ENCODE measurements at regions not wholly inside any gene's neighbourhood (a gene's known extent, or its start where the extent isn't known, plus 50 kb on each side); places are given as distances from the start of the nearest gene placed in this dataset.
"Not testable (repeated sequence)": the region's sequence is repeated elsewhere in the genome, so short reads cannot be mapped to it uniquely, and the experiment has no call there.

DNA sequence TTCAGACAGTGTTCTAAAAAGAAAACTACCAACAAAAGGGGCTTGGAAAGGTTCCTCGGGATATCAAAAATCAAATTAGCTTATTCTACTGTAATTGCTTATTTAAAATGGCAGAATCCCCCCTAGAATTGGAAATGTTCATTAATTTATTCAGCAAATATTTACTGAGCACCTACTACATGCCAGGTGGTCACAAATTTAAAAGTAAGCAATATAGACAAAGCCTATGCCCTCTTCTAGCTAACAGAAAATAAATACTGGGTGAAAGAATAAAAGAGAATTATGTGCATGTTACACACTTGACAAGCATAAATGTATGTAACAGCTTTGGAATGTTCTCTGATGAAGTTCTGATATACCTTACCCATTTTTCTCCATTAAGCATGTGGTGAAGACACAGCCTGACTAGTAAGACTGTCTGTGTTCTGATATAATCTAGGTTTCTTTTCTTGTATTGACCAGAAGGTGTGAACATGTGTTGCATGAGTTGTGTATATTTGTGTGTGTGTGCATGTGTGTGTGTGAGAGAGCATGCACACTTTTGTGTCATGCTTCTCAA is 606.7 kb upstream of the CITED2 start:
- no peak for ATAC-seq
- intact Hi-C loops (cut with DNase I) = no loop called here
- DNase-seq (ENCODE audit: missing footprints) = no peak

DNA sequence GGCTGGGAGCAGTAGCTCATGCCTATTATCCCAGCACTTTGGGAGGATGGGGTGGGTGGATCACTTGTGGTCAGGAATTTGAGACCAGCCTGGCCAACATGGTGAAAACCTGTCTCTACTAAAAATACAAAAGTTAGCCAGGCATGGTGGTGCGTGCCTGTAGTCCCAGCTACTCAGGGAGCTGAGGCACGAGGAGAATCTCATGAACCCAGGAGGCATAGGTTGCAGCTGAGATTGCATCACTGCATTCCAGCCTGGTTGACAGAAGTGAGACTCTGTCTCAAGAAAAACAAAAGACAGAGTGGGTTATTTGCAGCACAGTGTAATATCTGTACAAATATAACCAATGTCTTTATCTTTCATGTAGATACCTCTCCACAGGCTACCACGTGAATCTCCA is 606.2 kb upstream of the CITED2 start:
- peak; percentile 25 for ATAC-seq
- DNase-seq (ENCODE audit: missing footprints); intact Hi-C loops (cut with DNase I): not testable (repeated sequence)

DNA sequence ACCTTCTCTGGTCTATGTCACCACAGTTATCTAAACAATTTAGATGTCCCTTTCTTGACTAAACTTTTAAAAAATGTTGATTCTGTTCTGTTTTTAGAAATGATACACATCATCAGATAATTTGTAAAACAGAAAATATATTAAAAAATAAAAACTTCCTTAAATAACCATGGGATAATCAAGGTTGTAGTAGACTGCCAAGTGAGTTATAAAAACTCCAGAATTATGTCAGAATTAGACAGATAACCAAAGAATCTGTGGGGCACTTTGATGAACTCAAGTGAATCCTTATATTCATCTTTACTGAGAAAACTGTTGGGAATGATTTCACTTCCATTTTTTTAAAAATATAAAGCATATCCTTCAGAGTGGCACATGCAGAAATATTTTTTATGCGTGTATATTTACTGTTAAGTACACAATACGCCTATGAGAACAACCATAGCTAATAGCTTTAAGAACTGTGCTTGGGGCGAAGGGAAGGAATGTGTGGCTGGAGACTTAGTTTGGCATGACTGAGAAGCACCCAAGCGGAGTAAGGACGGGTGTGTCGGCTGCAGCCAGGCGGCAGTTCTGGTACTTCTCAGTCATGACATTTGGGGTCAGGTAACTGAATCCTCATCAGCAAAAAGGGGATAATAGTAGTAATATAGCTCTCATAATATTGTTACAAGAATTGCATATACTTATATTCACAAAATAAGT is 604.7 kb upstream of the CITED2 start:
- intact Hi-C loops (cut with DNase I) = loop anchor here (2.0 to 5.0 kb wide), 2 partner anchors 97 to 100 kb away; no protein-coding TSS in a partner anchor
- ATAC-seq = peak; percentile 27

DNA sequence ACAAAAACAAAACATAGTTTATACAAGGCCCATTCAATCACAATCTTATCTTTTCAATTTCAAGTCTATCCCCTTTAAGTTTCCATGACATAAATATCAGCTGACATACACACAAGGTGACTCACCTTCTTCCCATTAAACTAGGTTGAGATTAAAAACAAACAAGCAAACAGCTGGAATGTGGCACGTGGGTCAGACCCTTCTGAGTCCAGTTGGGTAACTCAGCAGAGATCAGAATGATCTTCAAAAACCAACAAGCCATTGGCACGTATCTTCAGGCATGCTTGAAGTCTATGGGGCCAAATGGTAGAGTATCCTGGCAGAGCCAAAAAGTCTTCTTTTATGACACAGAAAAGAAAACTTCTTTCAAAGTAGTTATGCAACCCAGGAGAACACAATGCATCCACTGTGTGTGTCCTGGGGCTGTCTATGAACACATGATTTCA is 603.5 kb upstream of the CITED2 start:
- intact Hi-C loops (cut with DNase I) = loop anchor here (2.0 to 5.0 kb wide), 2 partner anchors 96 to 101 kb away; no protein-coding TSS in a partner anchor
- no peak for DNase-seq (ENCODE audit: missing footprints)
- peak; percentile 75 for ATAC-seq

More for the DNA sequence above, 604.7 kb upstream of the CITED2 start:
- DNase-seq (ENCODE audit: missing footprints) = peak; percentile 62

DNA sequence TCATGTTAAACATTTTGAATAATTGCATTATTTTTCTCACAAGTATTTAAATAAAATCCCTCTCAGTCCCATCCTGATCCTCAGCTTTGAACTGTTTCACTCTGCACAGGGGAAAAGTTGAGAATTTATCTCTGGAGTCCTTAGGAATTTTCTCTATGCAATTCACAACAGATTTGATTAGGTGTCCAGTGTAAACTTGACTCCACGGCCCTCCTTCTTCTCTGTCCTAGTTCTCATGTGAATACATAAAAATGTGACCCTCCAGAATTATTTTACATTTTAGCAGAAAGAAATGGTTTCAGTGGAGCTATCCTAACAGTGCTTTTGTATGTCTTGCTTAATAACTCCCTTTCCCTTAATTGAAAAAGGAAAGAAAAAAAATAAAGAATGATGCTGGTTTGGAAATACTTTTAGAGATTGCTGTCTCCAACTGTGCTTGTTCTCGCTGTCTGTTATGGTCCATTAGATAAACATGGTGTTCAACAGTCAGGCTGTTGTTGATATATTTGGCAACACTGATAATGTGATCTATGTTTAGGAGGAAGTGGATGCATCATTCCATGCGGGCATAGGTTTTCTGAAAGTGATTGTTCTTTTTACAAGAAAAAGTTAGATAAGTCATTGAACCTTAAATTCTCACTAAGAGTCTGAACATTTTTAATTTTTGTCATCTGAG is 599.4 kb upstream of the CITED2 start:
- intact Hi-C loops (cut with DNase I) = loop anchor here (5.0 kb wide), 1 partner anchor 462 kb away; no protein-coding TSS in a partner anchor
- DNase-seq (ENCODE audit: missing footprints) (no peak), ATAC-seq (peak; percentile 77)

DNA sequence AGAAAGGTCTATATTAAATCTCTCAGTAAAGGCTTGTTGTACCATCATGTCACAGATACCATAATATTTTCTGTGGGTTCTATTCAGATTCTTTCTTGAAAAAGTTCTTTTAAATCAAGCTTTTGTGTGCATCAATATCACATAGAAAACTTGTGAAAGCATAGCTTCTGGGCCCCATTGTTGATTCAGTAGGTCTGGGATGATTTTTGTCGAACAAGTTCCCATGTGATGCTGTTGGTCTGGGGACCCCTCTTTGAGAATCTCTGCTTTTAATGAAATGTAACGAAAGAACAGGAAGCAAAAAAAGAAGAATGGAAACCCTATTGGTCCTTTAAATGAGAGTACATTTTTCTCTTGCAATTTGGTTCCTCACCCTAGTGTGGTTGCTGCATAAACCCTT is 597.7 kb upstream of the CITED2 start:
- DNase-seq (ENCODE audit: missing footprints) (no peak), ATAC-seq (no peak)
- intact Hi-C loops (cut with DNase I) = loop anchor here (5.0 kb wide), 1 partner anchor 460 kb away; no protein-coding TSS in a partner anchor

DNA sequence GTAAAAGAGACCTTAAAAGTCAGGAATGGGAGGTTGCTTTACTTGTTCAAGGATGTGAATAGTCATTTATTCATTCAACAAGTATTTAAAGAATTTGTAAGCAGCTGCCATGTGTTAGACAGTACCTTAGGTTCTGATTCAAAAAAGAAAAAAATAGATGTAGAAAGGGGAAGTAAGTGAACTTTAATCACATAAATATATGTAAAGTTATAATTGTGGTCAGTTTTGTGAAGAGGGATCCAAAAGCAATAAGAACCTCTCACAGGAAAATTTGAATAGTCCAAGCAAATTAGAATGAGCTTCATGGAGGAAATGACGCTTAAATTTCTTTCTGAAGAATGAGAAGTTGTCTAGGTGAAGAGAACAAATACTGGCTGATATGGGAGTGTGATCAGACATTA is 596.1 kb upstream of the CITED2 start:
- intact Hi-C loops (cut with DNase I) = loop anchor here (5.0 kb wide), 1 partner anchor 458 kb away; no protein-coding TSS in a partner anchor
- no peak for ATAC-seq
- no peak for DNase-seq (ENCODE audit: missing footprints)

DNA sequence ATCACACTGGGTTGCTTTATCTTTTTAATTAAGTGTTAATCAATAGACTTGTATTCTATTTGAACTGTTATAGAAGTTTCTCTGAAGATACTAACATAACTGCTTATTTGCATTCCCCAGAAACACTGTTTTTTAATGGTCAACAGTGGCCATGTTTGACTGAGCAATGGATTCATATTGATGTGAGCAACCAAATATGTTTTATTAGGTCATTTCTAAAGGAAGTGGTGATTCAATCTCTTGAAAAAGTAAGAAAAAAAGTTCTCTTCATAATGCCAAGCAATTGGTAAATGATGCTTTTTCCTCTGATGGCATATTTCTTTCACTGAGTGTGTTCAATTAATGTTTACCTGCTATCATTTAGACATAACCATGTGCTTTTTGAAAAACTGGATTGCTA is 593.0 kb upstream of the CITED2 start:
- ATAC-seq (no peak), DNase-seq (ENCODE audit: missing footprints) (no peak)
- intact Hi-C loops (cut with DNase I) = loop anchor here (10.0 kb wide), 1 partner anchor 467 kb away; no protein-coding TSS in a partner anchor

DNA sequence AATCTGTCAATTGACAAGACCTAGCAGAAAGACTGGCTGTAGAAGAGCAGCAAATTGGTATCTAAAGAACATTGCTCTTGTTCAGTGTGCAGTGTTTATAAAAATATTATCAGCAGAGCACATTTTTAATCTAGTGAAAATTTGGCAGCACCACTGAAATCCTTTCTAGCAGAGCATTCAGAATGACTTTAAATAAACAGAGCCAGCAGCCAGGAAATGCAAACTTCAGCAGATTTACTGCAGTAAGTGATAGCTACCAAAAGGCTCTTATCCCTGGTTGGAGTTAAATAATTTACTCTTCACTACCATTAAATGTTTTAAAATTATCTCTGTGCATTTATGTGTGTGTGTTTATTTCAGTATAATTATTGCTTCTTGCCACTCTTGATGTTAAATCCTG is 590.9 kb upstream of the CITED2 start:
- peak; percentile 50 for ATAC-seq
- no peak for DNase-seq (ENCODE audit: missing footprints)
- intact Hi-C loops (cut with DNase I) = loop anchor here (10.0 kb wide), 1 partner anchor 469 kb away; no protein-coding TSS in a partner anchor

DNA sequence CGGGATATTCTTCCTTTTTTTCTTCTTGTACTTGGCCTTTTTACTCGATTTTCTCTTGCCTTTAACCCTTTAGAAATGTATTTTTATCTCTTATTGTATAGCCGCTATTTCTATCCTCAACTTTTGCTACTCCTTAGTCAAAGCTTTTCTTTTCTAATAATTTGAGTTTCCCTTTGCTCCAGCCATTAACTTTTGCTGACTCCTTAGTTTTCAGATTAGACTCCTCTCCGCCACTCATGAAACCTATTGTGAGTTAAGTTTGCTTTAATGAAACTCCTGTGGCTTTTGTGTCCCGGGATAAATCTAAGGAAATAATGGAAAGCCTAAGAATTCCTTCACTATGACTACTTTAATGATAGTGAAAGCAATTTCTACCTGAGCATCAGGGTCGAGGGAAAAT is 590.3 kb upstream of the CITED2 start:
- no peak for DNase-seq (ENCODE audit: missing footprints)
- no peak for ATAC-seq
- intact Hi-C loops (cut with DNase I) = loop anchor here (5.0 to 10.0 kb wide), 3 partner anchors 202 to 592 kb away; partner anchors contain the start of gene CITED2

DNA sequence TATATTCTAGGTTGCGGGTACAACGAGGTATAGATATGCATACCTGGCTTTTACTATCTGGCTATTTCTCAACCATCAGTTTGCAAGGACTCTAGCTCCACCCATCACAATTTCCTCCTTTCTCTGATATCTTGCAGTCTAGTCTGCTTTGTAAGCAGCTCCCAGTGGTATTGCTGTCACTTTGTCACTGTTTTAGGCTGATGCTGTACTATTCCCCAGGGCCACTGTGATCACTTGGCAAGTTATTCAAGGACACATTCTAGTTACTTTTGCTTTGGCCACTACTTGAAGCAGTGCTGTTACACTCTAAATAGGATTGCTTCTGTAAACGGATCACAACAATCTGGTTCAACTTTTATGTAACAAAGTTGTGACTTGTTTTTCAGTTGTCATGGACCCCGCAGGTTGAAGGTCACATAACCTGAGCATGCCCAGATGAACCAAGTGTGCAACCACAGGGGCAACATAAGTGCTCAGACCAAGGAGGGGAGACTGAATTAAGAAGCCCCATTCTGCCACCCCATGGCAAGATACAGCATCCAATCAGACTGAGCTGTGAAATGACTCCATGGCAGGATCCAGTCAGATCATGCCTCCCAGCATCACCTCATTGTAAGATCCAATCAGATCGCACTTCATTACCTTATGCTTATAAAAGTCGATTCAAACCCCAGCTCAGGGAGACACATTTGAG is 588.4 kb upstream of the CITED2 start:
- ATAC-seq (peak; percentile 78), DNase-seq (ENCODE audit: missing footprints) (no peak)
- intact Hi-C loops (cut with DNase I) = loop anchor here (5.0 to 10.0 kb wide), 3 partner anchors 200 to 590 kb away; partner anchors contain the start of gene CITED2

DNA sequence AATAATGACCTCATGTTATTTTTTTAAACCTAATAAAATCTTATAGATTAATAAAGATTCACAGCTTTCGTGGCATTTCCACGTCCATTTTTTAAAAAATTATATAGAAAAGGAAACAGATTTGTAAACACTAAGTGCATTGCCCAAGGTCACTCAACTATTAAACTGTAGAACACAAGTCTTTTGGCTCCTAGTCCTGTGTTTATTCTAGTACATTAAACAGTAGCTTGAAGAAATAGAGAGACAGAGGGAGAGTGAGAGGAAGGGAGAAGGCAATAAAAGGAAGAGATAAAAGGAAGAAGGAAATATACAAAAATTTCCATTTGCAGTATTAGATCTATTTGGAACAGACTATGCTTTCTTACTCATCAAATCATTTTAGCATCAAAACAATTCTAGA is 586.7 kb upstream of the CITED2 start:
- intact Hi-C loops (cut with DNase I) = loop anchor here (5.0 to 10.0 kb wide), 3 partner anchors 199 to 589 kb away; partner anchors contain the start of gene CITED2
- ATAC-seq = no peak
- no peak for DNase-seq (ENCODE audit: missing footprints)

DNA sequence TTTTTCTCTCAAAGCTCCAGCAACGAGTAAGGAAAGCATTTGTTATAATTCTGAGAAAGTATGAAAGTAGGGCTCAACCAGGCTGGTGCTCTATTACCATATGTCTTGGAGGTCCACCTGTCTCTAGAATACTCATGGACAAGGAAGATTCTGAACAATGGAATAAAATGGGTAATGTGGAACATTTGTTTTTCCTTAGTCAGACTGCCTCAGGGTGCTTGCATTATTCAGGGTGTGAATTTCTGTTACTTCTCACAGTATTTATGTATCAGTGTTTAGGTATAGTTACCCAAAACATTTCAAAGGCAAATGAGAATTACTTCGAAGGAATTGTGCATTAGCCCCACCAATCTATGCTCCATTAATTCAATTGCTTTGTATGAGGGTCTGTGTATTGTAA is 586.2 kb upstream of the CITED2 start:
- intact Hi-C loops (cut with DNase I) = loop anchor here (5.0 to 10.0 kb wide), 3 partner anchors 198 to 588 kb away; partner anchors contain the start of gene CITED2

DNA sequence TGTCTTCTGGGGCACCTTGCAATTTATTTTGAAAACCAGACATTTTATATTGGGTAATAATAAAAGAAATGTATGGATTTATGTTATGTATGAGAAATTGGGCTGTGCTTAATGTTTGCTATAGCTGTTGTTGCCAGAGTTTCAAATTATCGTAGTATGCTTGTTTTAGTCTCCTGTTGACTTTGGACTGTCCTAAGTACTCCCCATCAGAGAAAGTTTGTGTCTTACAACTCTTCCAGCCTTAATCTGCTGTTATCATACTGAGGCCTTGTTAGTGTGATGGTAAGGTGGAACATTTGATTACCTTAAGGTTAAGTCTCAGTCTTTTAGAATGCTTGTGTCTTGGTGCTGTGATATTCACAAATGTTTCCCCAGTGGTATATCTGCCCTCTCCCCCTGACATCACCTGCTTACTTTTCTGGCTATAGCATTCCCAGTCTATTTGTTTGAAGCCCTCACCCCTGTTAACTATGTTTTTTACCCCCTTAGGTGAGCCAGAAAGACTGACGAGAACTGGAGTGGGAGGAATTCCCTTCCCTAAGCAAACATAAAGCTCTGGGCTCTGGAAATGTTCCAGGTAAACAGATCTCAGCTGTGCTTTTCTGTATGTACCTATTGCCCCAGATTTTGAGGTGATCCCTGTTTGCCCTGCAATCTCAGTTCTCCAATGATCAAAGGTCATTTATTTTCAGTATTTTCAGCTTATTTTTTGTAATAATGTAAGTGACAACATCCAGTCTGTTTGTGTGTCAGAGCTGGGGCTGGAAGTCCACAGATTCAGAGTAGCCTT is 581.1 kb upstream of the CITED2 start:
- ATAC-seq (no peak), DNase-seq (ENCODE audit: missing footprints) (no peak)
- intact Hi-C loops (cut with DNase I) = no loop called here

More for the DNA sequence above, 586.2 kb upstream of the CITED2 start:
- ATAC-seq (no peak), DNase-seq (ENCODE audit: missing footprints) (no peak)

DNA sequence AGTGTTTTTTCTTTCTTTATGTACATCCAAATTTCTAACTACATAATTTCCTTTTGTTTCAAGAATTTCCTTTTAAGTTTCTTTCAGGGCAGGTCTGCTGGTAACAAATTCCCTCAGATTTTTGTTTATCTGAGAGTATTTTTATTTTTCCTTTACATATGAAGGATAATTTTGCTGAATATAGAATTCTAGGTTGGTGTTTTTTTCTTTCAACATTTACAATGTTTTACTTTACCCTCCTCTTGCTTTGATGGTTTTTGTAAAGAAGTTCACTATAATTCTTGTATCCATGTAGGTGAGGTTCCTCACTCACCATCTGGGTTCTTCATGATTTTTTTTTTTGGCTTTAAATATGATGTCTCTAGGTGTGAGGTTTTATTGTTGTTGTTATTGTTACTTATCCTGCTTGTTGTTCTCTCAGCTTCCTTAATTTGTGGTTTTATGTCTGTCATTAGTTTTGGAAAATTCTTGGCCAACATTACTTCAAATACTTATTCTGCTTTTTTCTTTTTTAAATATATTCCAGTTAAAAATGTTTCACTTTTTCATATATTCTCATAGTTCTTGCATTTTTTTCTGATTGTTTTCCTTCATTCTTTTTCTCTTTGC is 580.1 kb upstream of the CITED2 start:
- DNase-seq (ENCODE audit: missing footprints) (no peak), ATAC-seq (no peak)
- intact Hi-C loops (cut with DNase I) = no loop called here

DNA sequence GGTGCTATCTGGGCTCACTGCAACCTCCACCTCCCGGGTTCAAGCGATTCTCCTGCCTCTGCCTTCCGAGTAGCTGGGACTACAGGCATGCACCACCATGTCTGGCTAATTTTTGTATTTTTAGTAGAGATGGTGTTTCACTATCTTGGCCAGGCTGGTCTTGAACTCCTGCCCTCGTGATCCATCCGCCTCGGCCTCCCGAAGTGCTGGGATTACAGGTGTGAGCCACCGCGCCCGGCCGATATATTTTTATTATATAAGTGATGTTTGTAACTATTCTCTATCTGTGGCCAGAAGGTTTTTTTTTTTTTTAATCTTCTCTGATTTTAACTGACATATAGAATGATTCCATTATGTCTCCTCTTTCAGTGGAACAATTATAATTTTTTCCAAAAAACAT is 579.3 kb upstream of the CITED2 start:
- DNase-seq (ENCODE audit: missing footprints); intact Hi-C loops (cut with DNase I); ATAC-seq: not testable (repeated sequence)

DNA sequence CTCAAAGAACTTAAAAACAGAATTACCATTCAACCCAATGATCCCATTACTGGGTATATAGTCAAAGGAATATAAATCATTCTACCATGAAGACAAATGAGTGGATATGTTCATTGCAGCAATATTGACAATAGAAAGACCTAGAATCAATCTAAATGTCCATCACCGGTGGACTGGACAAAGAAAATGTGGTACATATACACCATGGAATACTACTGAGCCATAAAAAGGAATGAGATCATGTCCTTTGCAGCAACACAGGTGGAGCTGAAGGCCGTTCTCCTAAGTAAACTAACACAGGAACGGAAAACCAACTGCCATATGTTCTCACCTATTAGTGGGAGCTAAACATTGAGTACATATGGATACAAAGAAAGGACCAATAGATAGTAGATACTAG is 576.7 kb upstream of the CITED2 start:
- intact Hi-C loops (cut with DNase I) = no loop called here
- no peak for ATAC-seq
- no peak for DNase-seq (ENCODE audit: missing footprints)

DNA sequence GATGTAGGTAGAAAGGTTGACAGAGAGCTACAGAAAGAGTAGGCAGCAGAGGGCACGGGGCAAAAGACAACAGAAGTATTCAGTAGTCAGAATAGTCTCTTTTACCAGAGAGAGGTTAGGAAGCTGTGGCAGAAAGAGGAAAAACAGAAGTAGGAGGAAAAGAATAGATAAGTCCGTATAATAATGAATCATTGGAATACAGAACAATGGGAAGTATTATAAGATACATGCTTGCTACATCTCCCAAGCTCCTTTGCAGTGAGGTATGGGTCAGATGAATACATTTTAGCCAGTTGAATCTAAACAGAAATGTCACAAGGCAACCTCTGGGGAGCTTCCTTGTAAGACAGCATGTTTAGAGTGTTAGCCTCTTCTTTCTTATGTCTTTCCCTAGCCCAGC is 570.5 kb upstream of the CITED2 start:
- intact Hi-C loops (cut with DNase I) = no loop called here
- no peak for ATAC-seq
- DNase-seq (ENCODE audit: missing footprints) = no peak
